Smooth muscle cell (in vitro differentiated cells): ENCODE measurements at regions not wholly inside any gene's neighbourhood (a gene's known extent, or its start where the extent isn't known, plus 50 kb on each side); places are given as distances from the start of the nearest gene placed in this dataset.

Source experiments
- DNase-seq: peaks from one replicate; lab custom pipeline; 2025; ENCODE audit not compliant: unreplicated experiment; lab: John Stamatoyannopoulos, UW
- H2AFZ ChIP-seq: fragments of 200-600 bp; sonication (generic); 2 replicates; pipeline ENCODE4 v1.6.0; 2016; ENCODE audit warnings: antibody characterized with exemption, low read depth, mild to moderate bottlenecking
- H3F3A ChIP-seq: fragments of 200-600 bp; sonication (generic); 2 replicates; pipeline ENCODE4 v1.6.0; 2017; ENCODE audit warnings: antibody characterized with exemption, low read depth
- H3K27ac ChIP-seq: fragments of 200-600 bp; sonication (generic); 2 replicates; pipeline ENCODE4 v1.5.1; 2016; ENCODE audit warnings: low read depth, mild to moderate bottlenecking
- H3K27me3 ChIP-seq: fragments of 200-600 bp; sonication (generic); 2 replicates; pipeline ENCODE4 v1.6.1; 2016; ENCODE audit warnings: low read depth, mild to moderate bottlenecking
- H3K36me3 ChIP-seq: fragments of 200-600 bp; sonication (generic); 2 replicates; pipeline ENCODE4 v1.5.1; 2016; ENCODE audit warnings: low read depth
- H3K4me1 ChIP-seq: fragments of 200-600 bp; sonication (generic); 2 replicates; pipeline ENCODE4 v1.5.1; 2016; ENCODE audit warnings: low read depth
- H3K4me2 ChIP-seq: fragments of 200-600 bp; sonication (generic); 2 replicates; pipeline ENCODE4 v1.6.0; 2016; ENCODE audit warnings: mild to moderate bottlenecking
- H3K4me3 ChIP-seq: fragments of 200-600 bp; sonication (generic); 2 replicates; pipeline ENCODE4 v1.5.1; 2016; ENCODE audit warnings: mild to moderate bottlenecking
- H3K79me2 ChIP-seq: fragments of 200-600 bp; sonication (generic); 2 replicates; pipeline ENCODE4 v1.6.0; 2016; ENCODE audit warnings: low read depth, mild to moderate bottlenecking
- H3K9ac ChIP-seq: fragments of 200-600 bp; sonication (generic); 2 replicates; pipeline ENCODE4 v1.6.0; 2016; ENCODE audit warnings: low read depth
- H3K9me3 ChIP-seq: fragments of 200-600 bp; sonication (generic); replicated peaks from 2 replicates; pipeline ENCODE4 v1.5.1; 2016; ENCODE audit warnings: low read depth
- H4K20me1 ChIP-seq: fragments of 200-600 bp; sonication (generic); 2 replicates; pipeline ENCODE4 v1.6.0; 2016; ENCODE audit warnings: low read depth
- CTCF ChIP-seq: fragments of 200-600 bp; sonication (generic); IDR thresholded peaks from 2 replicates; pipeline ENCODE4 v1.5.1; 2017; ENCODE audit warnings: borderline replicate concordance, mild to moderate bottlenecking, antibody characterized with exemption; ENCODE audit not compliant: insufficient read depth, poor library complexity, severe bottlenecking
- WGBS: methylation state at CpG from one replicate; pipeline ENCODE4 v1.1.7; 2016; ENCODE audit warnings: low lambda C conversion rate; 5-methylcytosine and 5-hydroxymethylcytosine counted together

DNA sequence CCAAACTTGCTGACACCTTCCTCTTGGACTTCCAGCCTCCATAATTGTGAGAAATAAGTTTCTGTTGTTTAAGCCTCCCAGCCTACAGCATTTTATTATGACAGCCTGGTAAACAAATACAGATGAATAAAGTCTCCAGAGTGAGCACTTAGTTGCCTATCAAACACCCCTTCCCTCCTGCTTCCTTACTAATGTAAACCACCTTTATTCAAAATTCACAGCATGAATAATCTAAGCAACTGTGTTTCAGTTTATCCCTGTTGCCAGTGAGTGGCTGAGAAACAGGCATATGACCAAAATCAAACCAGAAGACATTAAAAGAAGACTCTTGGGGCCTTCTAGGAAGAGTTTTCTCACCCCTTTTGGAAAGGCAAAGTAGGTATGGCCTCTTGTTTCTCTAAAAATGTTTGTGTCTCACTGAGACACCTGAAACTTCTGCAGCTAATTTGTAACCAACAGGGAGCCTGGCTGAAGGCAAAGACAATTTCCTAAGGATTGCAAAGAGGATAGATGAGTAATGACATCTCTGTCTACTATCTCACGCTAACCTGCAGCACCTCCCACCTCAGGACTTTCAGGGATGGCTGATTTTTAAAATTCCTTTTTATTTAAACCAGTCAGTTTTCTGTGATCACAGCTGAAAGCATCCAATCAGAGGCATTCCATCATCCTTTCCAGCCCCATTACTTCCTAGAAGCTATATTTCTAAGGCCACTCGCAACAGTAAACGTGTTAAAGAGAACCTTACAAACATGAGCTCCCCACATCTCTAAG is 61.4 kb upstream of the LRRC55 start:
- TF ChIP-seq CTCF: no peak
- Histone ChIP-seq H3K4me1 (peaks cover 33% of the 10 kb centered on the region), H3K27ac (no peak overlapping the region), H3K79me2 (no peaks in the 10 kb centered on the region), H3K4me2 (no peak overlapping the region), H4K20me1 (no peaks in the 10 kb centered on the region), H3K27me3 (no peaks in the 10 kb centered on the region), H2AFZ (no peak overlapping the region), H3K9me3 (no peaks in the 10 kb centered on the region), H3K9ac (no peak overlapping the region), H3F3A (no peaks in the 10 kb centered on the region), H3K36me3 (no peaks in the 10 kb centered on the region), H3K4me3 (no peak overlapping the region)
- WGBS: 91% methylated on average over 3 of the region's 3 CpGs
- DNase-seq: no peak

GRCh38 chr11:57121996-57122395 is 59.8 kb upstream of the LRRC55 start:
- Histone ChIP-seq H3K27me3 (no peaks in the 10 kb centered on the region), H3K9me3 (no peaks in the 10 kb centered on the region), H3K9ac (no peak overlapping the region), H3F3A (no peaks in the 10 kb centered on the region), H3K4me2 (no peak overlapping the region), H3K4me1 (peaks cover 34% of the 10 kb centered on the region), H3K4me3 (no peak overlapping the region), H4K20me1 (no peaks in the 10 kb centered on the region), H3K79me2 (no peaks in the 10 kb centered on the region), H3K27ac (no peak overlapping the region), H3K36me3 (no peaks in the 10 kb centered on the region), H2AFZ (no peak overlapping the region)
- 76% methylated on average over 1 of the region's 1 CpG for WGBS
- no peak for TF ChIP-seq CTCF
- DNase-seq: no peak

GRCh38 chr11:57123590-57123989 is 58.2 kb upstream of the LRRC55 start:
- no peak for DNase-seq
- H4K20me1 ChIP-seq: no peaks in the 10 kb centered on the region
- H2AFZ ChIP-seq: no peak overlapping the region
- H3K79me2 ChIP-seq: no peaks in the 10 kb centered on the region
- WGBS: 86% methylated on average over 9 of the region's 9 CpGs
- no peaks in the 10 kb centered on the region for H3F3A ChIP-seq
- no peak overlapping the region for H3K4me3 ChIP-seq
- no peak overlapping the region for H3K4me2 ChIP-seq
- H3K27me3 ChIP-seq: no peaks in the 10 kb centered on the region
- TF ChIP-seq CTCF: no peak
- H3K36me3 ChIP-seq: no peaks in the 10 kb centered on the region
- H3K9ac ChIP-seq: no peak overlapping the region
- H3K9me3 ChIP-seq: no peaks in the 10 kb centered on the region
- H3K27ac ChIP-seq: no peak overlapping the region
- H3K4me1 ChIP-seq: peaks cover 34% of the 10 kb centered on the region

GRCh38 chr11:57124505-57124904 is 57.2 kb upstream of the LRRC55 start:
- H3K9ac ChIP-seq: no peak overlapping the region
- peaks cover 34% of the 10 kb centered on the region for H3K4me1 ChIP-seq
- no peaks in the 10 kb centered on the region for H3K27me3 ChIP-seq
- H3K27ac ChIP-seq: no peak overlapping the region
- H3K36me3 ChIP-seq: no peaks in the 10 kb centered on the region
- H3F3A ChIP-seq: no peaks in the 10 kb centered on the region
- TF ChIP-seq CTCF: no peak
- H3K4me2 ChIP-seq: no peak overlapping the region
- no peaks in the 10 kb centered on the region for H3K9me3 ChIP-seq
- DNase-seq: no peak
- 88% methylated on average over 7 of the region's 7 CpGs for WGBS
- no peak overlapping the region for H3K4me3 ChIP-seq
- no peaks in the 10 kb centered on the region for H3K79me2 ChIP-seq
- no peaks in the 10 kb centered on the region for H4K20me1 ChIP-seq
- peak overlapping the region; percentile 47 for H2AFZ ChIP-seq
